ENCODE measurements at regions not wholly inside any gene's neighbourhood (a gene's known extent, or its start where the extent isn't known, plus 50 kb on each side); places are given as distances from the start of the nearest gene placed in this dataset.

GRCh38 chr2:6580982-6581381 is 284.7 kb downstream of the CMPK2 start:
- no peak for TF ChIP-seq CTCF (IDR thresholded peaks at IDR 0.05)
- no peak for TF ChIP-seq REST (IDR thresholded peaks at IDR 0.05; ENCODE audit: insufficient read depth in 1 of 2, low read depth in 2 of 2, low read length in 1 of 2)
- no peak for TF ChIP-seq POLR2AphosphoS5 (IDR thresholded peaks at IDR 0.05; ENCODE audit: low read depth, low read length)
